Endothelial cell of umbilical vein (primary cell): ENCODE measurements at regions not wholly inside any gene's neighbourhood (a gene's known extent, or its start where the extent isn't known, plus 50 kb on each side); places are given as distances from the start of the nearest gene placed in this dataset.

ENCODE experiments used
- BruUV-seq: library from RNA; stranded (reverse); fragments of 400-500 nt; replicated peaks from 2 replicates; lab custom pipeline; 2021; lab: Mats Ljungman, UMichigan
- CTCF ChIA-PET: fragments of 300-600, 350-600 bp; sonication (Branson Sonifier 250); formaldehyde crosslinking; loops from one replicate; lab custom pipeline; 2021; ENCODE audit warnings: antibody characterized with exemption, inconsistent platforms; lab: Charles Lee
- POLR2A ChIA-PET: fragments of 300-600, 350-600 bp; sonication (Branson Sonifier 250); formaldehyde crosslinking; loops from one replicate; lab custom pipeline; 2021; ENCODE audit warnings: antibody characterized with exemption, inconsistent platforms; lab: Charles Lee
- DNase-seq: peaks from one replicate; pipeline ENCODE4 v3.0.0-alpha.2; 2011; ENCODE audit warnings: low read depth, low spot score
- FAIRE-seq: peaks from 2 replicates; lab custom pipeline; 2011; peaks lifted over from hg19 to GRCh38; lab: Jason Lieb, UNC
- H2AFZ ChIP-seq: 2 replicates; pipeline ENCODE4 v1.6.0; 2012; ENCODE audit warnings: low read depth, low read length, control low read depth, inconsistent platforms
- H3K27ac ChIP-seq: 2 replicates; pipeline ENCODE4 v1.5.1; 2011; ENCODE audit warnings: low read depth, mild to moderate bottlenecking, control low read depth, low read length, moderate library complexity; ENCODE audit not compliant: insufficient read depth
- H3K27me3 ChIP-seq, 2 experiments: 2 replicates each; pipeline versions ENCODE4 v1.6.0 to v1.6.1; 2011; ENCODE audit warnings: low read length in 2 of 2, mixed read lengths in 1 of 2; ENCODE audit not compliant: control insufficient read depth in 2 of 2, insufficient read depth in 2 of 2
- H3K36me3 ChIP-seq, 2 experiments: 2 replicates in 1 of 2; 3 replicates in 1 of 2; pipeline ENCODE4 v1.5.1; 2011; ENCODE audit warnings: low read length in 2 of 2, mild to moderate bottlenecking in 1 of 2, moderate library complexity in 1 of 2; ENCODE audit not compliant: control insufficient read depth in 2 of 2, insufficient read depth in 2 of 2; ENCODE audit errors: extremely low read depth in 1 of 2
- H3K4me1 ChIP-seq: 3 replicates; pipeline ENCODE4 v1.5.1; 2011; ENCODE audit warnings: mild to moderate bottlenecking, low read length; ENCODE audit not compliant: control insufficient read depth, insufficient read depth; ENCODE audit errors: extremely low read depth
- H3K4me2 ChIP-seq: 2 replicates; pipeline ENCODE4 v1.6.1; 2011; ENCODE audit warnings: low read length, control low read depth, mixed read lengths; ENCODE audit not compliant: insufficient read depth
- H3K4me3 ChIP-seq, 3 experiments: fragments of 200-600 bp in 1 of 3; sonication (generic), shearing (Covaris generic) in 1 of 3; replicated peaks in 1 of 3; 2 replicates each; pipeline ENCODE4 v1.5.1; 2011 to 2016; ENCODE audit warnings: control low read depth in 3 of 3, low read length in 3 of 3, mild to moderate bottlenecking in 2 of 3, inconsistent platforms in 1 of 3, low read depth in 1 of 3, moderate library complexity in 1 of 3; ENCODE audit not compliant: insufficient read depth in 1 of 3
- H3K79me2 ChIP-seq: 2 replicates; pipeline ENCODE4 v1.6.0; 2012; ENCODE audit warnings: low read length, inconsistent platforms; ENCODE audit not compliant: control insufficient read depth, insufficient read depth
- H3K9ac ChIP-seq: replicated peaks from 2 replicates; pipeline ENCODE3; 2011; ENCODE audit warnings: low read length, control low read depth; ENCODE audit not compliant: insufficient read depth; ENCODE audit errors: extremely low read depth
- H3K9me1 ChIP-seq: replicated peaks from 3 replicates; pipeline ENCODE4 v1.6.0; 2011; ENCODE audit warnings: mild to moderate bottlenecking, low read length; ENCODE audit not compliant: control insufficient read depth, insufficient read depth; ENCODE audit errors: extremely low read depth
- H3K9me3 ChIP-seq: replicated peaks from 2 replicates; pipeline ENCODE4 v1.5.1; 2012; ENCODE audit warnings: low read length, inconsistent platforms; ENCODE audit not compliant: control insufficient read depth, insufficient read depth
- H4K20me1 ChIP-seq: replicated peaks from 2 replicates; pipeline ENCODE3; 2011; ENCODE audit warnings: mild to moderate bottlenecking, low read length; ENCODE audit not compliant: control insufficient read depth, insufficient read depth; ENCODE audit errors: extremely low read depth
- CTCF ChIP-seq, 2 donors: IDR thresholded peaks; 1 replicate in 1 of 2; 2 replicates in 1 of 2; pipeline ENCODE4 v1.5.1; 2011; ENCODE audit warnings: low read length in 2 of 2, mild to moderate bottlenecking in 2 of 2, moderate library complexity in 2 of 2, control low read depth in 1 of 2, inconsistent platforms in 1 of 2, low read depth in 1 of 2; ENCODE audit not compliant: insufficient read depth in 1 of 2; ENCODE audit errors: extremely low read depth in 1 of 2
- EZH2 ChIP-seq: IDR thresholded peaks from 2 replicates; pipeline ENCODE4 v1.6.1; 2012; ENCODE audit warnings: borderline replicate concordance, low read depth, mild to moderate bottlenecking, moderate library complexity, low read length, inconsistent platforms; ENCODE audit not compliant: severe bottlenecking
- FOS ChIP-seq: IDR thresholded peaks from 2 replicates; pipeline ENCODE4 v1.6.1; 2011; ENCODE audit warnings: mild to moderate bottlenecking, low read length, moderate library complexity, borderline replicate concordance; ENCODE audit not compliant: insufficient read depth
- GATA2 ChIP-seq: IDR thresholded peaks from 2 replicates; pipeline ENCODE4 v1.7.0; 2011; ENCODE audit warnings: low read depth, mild to moderate bottlenecking, moderate library complexity, mixed read lengths, low read length; ENCODE audit not compliant: insufficient read length, insufficient read depth
- JUN ChIP-seq: IDR thresholded peaks from 2 replicates; pipeline ENCODE4 v1.6.1; 2011; ENCODE audit warnings: borderline replicate concordance, low read depth; ENCODE audit not compliant: insufficient read length, insufficient read depth
- MAX ChIP-seq: IDR thresholded peaks from 2 replicates; pipeline ENCODE4 v1.6.1; 2011; ENCODE audit not compliant: insufficient read depth, insufficient read length
- MYC ChIP-seq: IDR thresholded peaks from one replicate; pipeline ENCODE4 v1.6.1; 2011; ENCODE audit warnings: mild to moderate bottlenecking, low read depth, low read length
- POLR2A ChIP-seq: IDR thresholded peaks from 2 replicates; pipeline ENCODE4 v1.6.1; 2012; ENCODE audit warnings: low read depth, mild to moderate bottlenecking, control low read depth, low read length
- POLR2AphosphoS5 ChIP-seq: IDR thresholded peaks from 2 replicates; pipeline ENCODE4 v1.6.1; 2012; ENCODE audit warnings: low read depth, mild to moderate bottlenecking, control low read depth, low read length, moderate library complexity; ENCODE audit not compliant: insufficient read depth
- dilution Hi-C: fragments of 300-500 bp; cut with MboI; formaldehyde crosslinking; loops from one replicate; pipeline ENCODE4 v1.15.0; 2019; ENCODE audit warnings: low sequenced_read_pairs; ENCODE audit not compliant: extremely low pct_ligation_motif_present
- intact Hi-C: fragments of 100-400 bp; cut with micrococcal nuclease; formaldehyde crosslinking; loops from one replicate; pipeline ENCODE4 v1.10.0; 2022

GRCh38 chr6:121993362-121993761, 406.1 kb upstream of the HSF2 start:
- ChIA-PET CTCF (interaction anchor here (1.0 kb wide), 1 partner anchor 13 kb away, joined by 3 read pairs; no protein-coding TSS in a partner anchor), POLR2A (no interaction called here)
- dilution Hi-C loops = no loop called here
- no peak overlapping the region for H2AFZ ChIP-seq
- no peaks in the 10 kb centered on the region for H4K20me1 ChIP-seq
- no peaks in the 10 kb centered on the region for H3K27me3 ChIP-seq
- H3K36me3 ChIP-seq = no peaks in the 10 kb centered on the region
- no peaks in the 10 kb centered on the region for H3K79me2 ChIP-seq
- H3K9me1 ChIP-seq = no peaks in the 10 kb centered on the region
- H3K9ac ChIP-seq = no peak overlapping the region
- TF ChIP-seq JUN = no peak
- TF ChIP-seq POLR2AphosphoS5 = no peak
- TF ChIP-seq GATA2 = no peak
- no peak for TF ChIP-seq MAX
- no peak for TF ChIP-seq CTCF (IDR thresholded peaks at IDR 0.05; ENCODE audit: extremely low read depth in 1 of 2, insufficient read depth in 1 of 2, low read depth in 1 of 2, low read length in 2 of 2)
- TF ChIP-seq EZH2 = no peak
- no peak for TF ChIP-seq MYC
- no peak for TF ChIP-seq POLR2A
- TF ChIP-seq FOS = no peak
- intact Hi-C loops = no loop called here
- no peak overlapping the region for H3K4me2 ChIP-seq
- no peaks in the 10 kb centered on the region for H3K9me3 ChIP-seq
- DNase-seq = no peak
- BruUV-seq = no TSS peak
- no peak for FAIRE-seq
- no peaks in the 10 kb centered on the region for H3K4me1 ChIP-seq
- H3K4me3 ChIP-seq = no peak overlapping the region
- no peak overlapping the region for H3K27ac ChIP-seq
